NCI-H748 (cell line): ENCODE measurements at regions not wholly inside any gene's neighbourhood (a gene's known extent, or its start where the extent isn't known, plus 50 kb on each side); places are given as distances from the start of the nearest gene placed in this dataset.

Source experiments
- DNase-seq: peaks from one replicate; lab custom pipeline; 2025; ENCODE audit not compliant: unreplicated experiment; lab: John Stamatoyannopoulos, UW

- no peak for DNase-seq
Measured at GRCh38 chr14:94926176-94926575, 156.3 kb upstream of the GSC start.

GRCh38 chr14:94925416-94926173 lies 155.7 kb upstream of the GSC start:
- DNase-seq: no peak

- no peak for DNase-seq
Measured at GRCh38 chr14:94924189-94924588, 154.3 kb upstream of the GSC start.

- no peak for DNase-seq
Measured at GRCh38 chr14:94923786-94924185, 153.9 kb upstream of the GSC start.

- no peak for DNase-seq
Measured at GRCh38 chr14:94922595-94923239, 152.8 kb upstream of the GSC start.

GRCh38 chr14:94921882-94922585 lies 152.1 kb upstream of the GSC start:
- no peak for DNase-seq

GRCh38 chr14:94921456-94921855 lies 151.5 kb upstream of the GSC start:
- DNase-seq: no peak

- no peak for DNase-seq
Measured at GRCh38 chr14:94919896-94920295, 150.0 kb upstream of the GSC start.

GRCh38 chr14:94918896-94919295 lies 149.0 kb upstream of the GSC start:
- no peak for DNase-seq

GRCh38 chr14:94917041-94917600 lies 147.2 kb upstream of the GSC start:
- DNase-seq: no peak

GRCh38 chr14:94914191-94914590 lies 144.3 kb upstream of the GSC start:
- no peak for DNase-seq

GRCh38 chr14:94907626-94908261 lies 137.8 kb upstream of the GSC start:
- peak; percentile 25 for DNase-seq

GRCh38 chr14:94906991-94907587 lies 137.2 kb upstream of the GSC start:
- no peak for DNase-seq

GRCh38 chr14:94906577-94906976 lies 136.7 kb upstream of the GSC start:
- DNase-seq: no peak

- DNase-seq: no peak
Measured at GRCh38 chr14:94904636-94905035, 134.7 kb upstream of the GSC start.

- no peak for DNase-seq
Measured at GRCh38 chr14:94903883-94904282, 134.0 kb upstream of the GSC start.

- no peak for DNase-seq
Measured at GRCh38 chr14:94903338-94903737, 133.4 kb upstream of the GSC start.

GRCh38 chr14:94897561-94897960 lies 127.6 kb upstream of the GSC start:
- no peak for DNase-seq

GRCh38 chr14:94897082-94897481 lies 127.2 kb upstream of the GSC start:
- DNase-seq: no peak

- no peak for DNase-seq
Measured at GRCh38 chr14:94893411-94894160, 123.7 kb upstream of the GSC start.
